Kidney epithelial cell (primary cell): ENCODE measurements at regions not wholly inside any gene's neighbourhood (a gene's known extent, or its start where the extent isn't known, plus 50 kb on each side); places are given as distances from the start of the nearest gene placed in this dataset.

Experiments used
- DNase-seq: peaks from one replicate; pipeline ENCODE4 v3.0.0-alpha.2; 2010; ENCODE audit warnings: low read depth
- H3K27me3 ChIP-seq: 2 replicates; pipeline ENCODE4 v1.6.0; 2011; ENCODE audit warnings: low read length; ENCODE audit not compliant: control insufficient read depth, insufficient read depth
- H3K36me3 ChIP-seq: 2 replicates; pipeline ENCODE4 v1.5.1; 2011; ENCODE audit warnings: low read length; ENCODE audit not compliant: control insufficient read depth, insufficient read depth
- H3K4me3 ChIP-seq: 2 replicates; pipeline ENCODE4 v1.5.1; 2011; ENCODE audit warnings: low read depth, mild to moderate bottlenecking, control low read depth, low read length
- TF ChIP-seq, protein P1 (sequence below): IDR thresholded peaks from 2 replicates; pipeline ENCODE4 v1.5.1; 2011; ENCODE audit warnings: mild to moderate bottlenecking, moderate library complexity, low read length, control low read depth, inconsistent platforms; ENCODE audit not compliant: insufficient read depth, poor library complexity, severe bottlenecking

DNA sequence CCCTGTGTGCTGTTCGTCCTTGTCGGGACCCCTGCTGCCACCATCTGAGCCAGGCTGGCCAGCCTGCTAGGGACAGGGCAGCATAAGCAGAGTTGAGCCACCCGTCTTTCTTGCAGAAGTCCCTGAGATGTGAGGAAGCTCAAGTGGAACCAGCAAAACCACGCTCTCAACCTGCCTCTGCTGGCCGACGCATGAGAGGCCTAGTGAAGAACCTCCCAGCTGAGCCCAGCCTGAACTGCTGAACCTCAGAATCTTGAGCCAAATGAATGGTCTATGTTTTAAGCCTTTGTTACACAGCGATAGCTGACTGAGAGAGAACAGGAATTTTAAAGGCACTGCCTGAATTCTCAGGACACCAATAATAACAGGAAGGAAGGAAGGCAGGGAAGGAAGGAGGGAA is 98.9 kb upstream of the ADRA2C start:
- Histone ChIP-seq H3K36me3 (no peaks in the 10 kb centered on the region), H3K4me3 (no peak overlapping the region)

DNA sequence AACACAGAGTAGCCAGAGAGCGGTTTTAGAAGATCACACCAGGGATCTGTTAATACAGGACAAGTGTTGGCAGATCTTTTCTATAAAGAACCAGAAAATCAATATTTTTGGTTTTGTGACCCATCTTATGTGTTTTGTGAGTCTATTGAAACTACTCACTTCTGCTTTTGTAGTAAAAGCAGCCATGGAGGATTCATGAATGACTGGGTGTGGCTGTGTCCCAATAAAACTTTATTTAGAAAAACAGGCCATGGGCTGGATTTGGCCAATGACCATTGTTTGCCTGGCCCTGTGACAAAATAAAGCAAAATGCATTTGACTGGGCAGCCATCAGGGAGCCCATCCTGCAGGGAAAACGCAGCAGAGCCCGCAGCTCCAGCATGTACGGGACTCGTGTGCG is 99.9 kb upstream of the ADRA2C start:
- TF ChIP-seq, protein P1, sequence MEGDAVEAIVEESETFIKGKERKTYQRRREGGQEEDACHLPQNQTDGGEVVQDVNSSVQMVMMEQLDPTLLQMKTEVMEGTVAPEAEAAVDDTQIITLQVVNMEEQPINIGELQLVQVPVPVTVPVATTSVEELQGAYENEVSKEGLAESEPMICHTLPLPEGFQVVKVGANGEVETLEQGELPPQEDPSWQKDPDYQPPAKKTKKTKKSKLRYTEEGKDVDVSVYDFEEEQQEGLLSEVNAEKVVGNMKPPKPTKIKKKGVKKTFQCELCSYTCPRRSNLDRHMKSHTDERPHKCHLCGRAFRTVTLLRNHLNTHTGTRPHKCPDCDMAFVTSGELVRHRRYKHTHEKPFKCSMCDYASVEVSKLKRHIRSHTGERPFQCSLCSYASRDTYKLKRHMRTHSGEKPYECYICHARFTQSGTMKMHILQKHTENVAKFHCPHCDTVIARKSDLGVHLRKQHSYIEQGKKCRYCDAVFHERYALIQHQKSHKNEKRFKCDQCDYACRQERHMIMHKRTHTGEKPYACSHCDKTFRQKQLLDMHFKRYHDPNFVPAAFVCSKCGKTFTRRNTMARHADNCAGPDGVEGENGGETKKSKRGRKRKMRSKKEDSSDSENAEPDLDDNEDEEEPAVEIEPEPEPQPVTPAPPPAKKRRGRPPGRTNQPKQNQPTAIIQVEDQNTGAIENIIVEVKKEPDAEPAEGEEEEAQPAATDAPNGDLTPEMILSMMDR, result no peak
- Histone ChIP-seq H3K36me3 (no peaks in the 10 kb centered on the region), H3K27me3 (peaks cover 10% of the 10 kb centered on the region), H3K4me3 (no peak overlapping the region)
- DNase-seq, result no peak

More for the DNA sequence above, 98.9 kb upstream of the ADRA2C start:
- H3K27me3 ChIP-seq, result peaks cover 3% of the 10 kb centered on the region
- DNase-seq, result no peak
- TF ChIP-seq, protein P1, result no peak

DNA sequence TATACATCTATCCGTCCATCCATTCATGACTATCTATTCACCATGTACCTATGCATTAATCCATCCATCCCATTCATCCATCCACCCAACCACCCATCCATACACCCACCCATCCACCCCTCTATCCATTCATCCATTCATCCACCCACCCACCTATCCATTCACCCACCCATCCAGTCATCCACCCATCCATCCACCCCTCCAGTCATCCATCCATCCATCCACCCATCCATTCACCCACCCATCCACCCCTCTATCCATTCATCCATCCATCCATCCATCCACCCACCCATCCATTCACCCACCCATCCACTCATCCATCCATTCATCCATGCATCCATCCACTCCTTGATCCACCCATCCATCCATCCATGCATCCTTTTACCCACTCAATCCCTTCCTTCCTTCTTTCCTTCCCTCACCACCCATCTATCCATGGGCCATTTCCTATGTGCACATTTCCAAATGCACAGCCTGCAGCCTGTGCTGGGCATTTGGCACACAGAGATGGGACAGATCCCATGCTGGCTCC is 100.8 kb upstream of the ADRA2C start:
- DNase-seq, result no peak
- H3K36me3 ChIP-seq, result no peaks in the 10 kb centered on the region
- TF ChIP-seq, protein P1, result no peak
- H3K4me3 ChIP-seq, result no peak overlapping the region
- peaks cover 14% of the 10 kb centered on the region for H3K27me3 ChIP-seq

DNA sequence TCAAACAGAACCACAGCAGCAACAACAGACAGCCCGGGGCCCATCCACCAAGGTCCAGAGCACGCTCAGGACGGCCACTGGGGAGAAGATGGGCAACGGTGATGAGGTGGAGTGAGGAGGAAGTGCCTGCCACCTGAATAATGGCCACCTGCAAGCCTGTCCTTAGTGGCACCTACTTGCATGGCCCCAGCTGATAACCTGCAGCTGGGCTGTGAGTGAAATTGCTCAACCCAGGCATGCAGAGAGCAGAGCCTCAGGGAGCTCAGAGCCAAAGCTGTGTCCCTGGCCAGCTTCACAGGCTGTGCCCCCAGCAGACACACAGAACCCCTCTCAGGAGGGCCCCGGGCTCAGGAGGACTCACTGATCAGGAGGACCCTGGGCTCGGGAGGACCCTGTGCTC is 102.4 kb upstream of the ADRA2C start:
- DNase-seq, result no peak
- Histone ChIP-seq H3K36me3 (no peaks in the 10 kb centered on the region), H3K4me3 (no peak overlapping the region), H3K27me3 (peaks cover 15% of the 10 kb centered on the region)
- TF ChIP-seq, protein P1, result no peak

DNA sequence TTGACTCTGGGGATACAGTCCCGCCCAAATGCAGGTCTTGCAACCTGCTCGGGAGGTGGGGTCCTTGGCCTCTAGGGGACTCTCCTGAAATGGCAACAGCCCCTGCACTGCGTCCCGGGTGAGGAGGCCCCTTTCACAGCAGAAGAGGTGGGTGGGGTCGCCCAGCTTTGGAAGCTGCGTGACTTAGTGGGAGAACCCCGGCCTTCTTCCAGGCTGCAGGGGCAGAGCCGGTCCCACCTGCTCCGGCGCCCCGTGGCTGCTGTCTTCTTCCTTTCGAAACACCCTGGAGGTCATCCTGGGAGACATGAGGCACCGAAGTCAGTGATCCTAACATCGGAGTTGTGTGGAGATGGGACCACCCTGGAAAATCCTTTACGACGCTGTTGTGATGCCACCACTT is 103.7 kb upstream of the ADRA2C start:
- Histone ChIP-seq H3K36me3 (no peaks in the 10 kb centered on the region), H3K27me3 (peaks cover 19% of the 10 kb centered on the region), H3K4me3 (no peak overlapping the region)
- no peak for DNase-seq
- TF ChIP-seq, protein P1, result no peak

DNA sequence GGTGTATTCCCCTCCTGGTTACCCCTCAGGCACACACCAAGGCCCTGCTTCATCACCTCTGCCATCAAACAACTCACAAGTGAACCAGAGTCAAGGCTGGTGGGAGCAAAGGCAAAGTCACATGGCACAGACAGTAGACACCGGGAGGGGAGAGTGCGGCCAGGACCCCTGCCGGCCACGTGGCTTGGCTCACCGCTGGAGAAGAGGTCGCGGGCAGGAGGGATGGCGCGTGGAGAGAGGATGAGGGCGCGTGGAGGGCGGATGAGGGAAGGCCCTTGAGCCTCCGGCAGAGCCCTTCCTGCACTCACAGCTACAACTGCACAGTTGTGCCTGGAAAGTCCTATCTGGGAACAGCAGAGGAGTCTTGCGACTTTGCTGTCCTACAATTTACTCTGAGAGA is 104.2 kb upstream of the ADRA2C start:
- DNase-seq, result no peak
- Histone ChIP-seq H3K27me3 (peaks cover 19% of the 10 kb centered on the region), H3K36me3 (no peaks in the 10 kb centered on the region), H3K4me3 (no peak overlapping the region)
- TF ChIP-seq, protein P1, result no peak
